Caco-2 (cell line): ENCODE measurements at regions not wholly inside any gene's neighbourhood (a gene's known extent, or its start where the extent isn't known, plus 50 kb on each side); places are given as distances from the start of the nearest gene placed in this dataset.

Experiments
- BruUV-seq: library from RNA; stranded (reverse); fragments of 400-500 nt; replicated peaks from 2 replicates; lab custom pipeline; 2021; lab: Mats Ljungman, UMichigan
- CTCF ChIA-PET: fragments of 300-600 bp; sonication (Branson Sonifier 250); formaldehyde crosslinking; loops from one replicate; lab custom pipeline; 2022; ENCODE audit warnings: antibody characterized with exemption; lab: Charles Lee
- POLR2A ChIA-PET: fragments of 300-600 bp; sonication (Branson Sonifier 250); formaldehyde crosslinking; loops from one replicate; lab custom pipeline; 2022; ENCODE audit warnings: antibody characterized with exemption; lab: Charles Lee
- DNase-seq, 2 experiments: peaks; one replicate each; pipeline versions ENCODE4 v3.0.0 to v3.0.0-alpha.2; 2020 to 2022
- H3K27me3 ChIP-seq: replicated peaks from 2 replicates; pipeline ENCODE4 v1.6.0; 2011; ENCODE audit warnings: low read length; ENCODE audit not compliant: control insufficient read depth, insufficient read depth
- H3K36me3 ChIP-seq: 2 replicates; pipeline ENCODE4 v1.5.1; 2011; ENCODE audit warnings: low read length; ENCODE audit not compliant: control insufficient read depth, insufficient read depth
- H3K4me1 ChIP-seq: fragments of 250-450 bp; sonication (Bioruptor Pico); 2 replicates; pipeline ENCODE4 v1.5.1; 2020; ENCODE audit warnings: mild to moderate bottlenecking
- H3K4me3 ChIP-seq: 2 replicates; pipeline ENCODE4 v1.5.1; 2011; ENCODE audit warnings: low read depth, mild to moderate bottlenecking, control low read depth, low read length
- H3K9me3 ChIP-seq: fragments of 250-450 bp; sonication (Bioruptor Pico); 2 replicates; pipeline ENCODE4 v1.5.1; 2020; ENCODE audit warnings: mild to moderate bottlenecking, moderate library complexity
- H3K27ac Mint-ChIP-seq: one replicate; pipeline ENCODE4 v1.8.0; 2022; ENCODE audit warnings: mixed read lengths; ENCODE audit not compliant: unreplicated experiment
- H3K27me3 Mint-ChIP-seq: one replicate; pipeline ENCODE4 v1.8.0; 2022; ENCODE audit warnings: mixed read lengths; ENCODE audit not compliant: insufficient read depth, unreplicated experiment
- H3K36me3 Mint-ChIP-seq: one replicate; pipeline ENCODE4 v1.8.0; 2022; ENCODE audit warnings: mild to moderate bottlenecking, mixed read lengths; ENCODE audit not compliant: insufficient read depth, unreplicated experiment
- H3K4me1 Mint-ChIP-seq: one replicate; pipeline ENCODE4 v1.8.0; 2022; ENCODE audit warnings: low read depth, mixed read lengths; ENCODE audit not compliant: unreplicated experiment
- H3K4me3 Mint-ChIP-seq: one replicate; pipeline ENCODE4 v1.8.0; 2022; ENCODE audit warnings: mild to moderate bottlenecking, moderate library complexity, mixed read lengths; ENCODE audit not compliant: unreplicated experiment
- H3K9me3 Mint-ChIP-seq: one replicate; pipeline ENCODE4 v1.8.0; 2022; ENCODE audit warnings: mixed read lengths; ENCODE audit not compliant: unreplicated experiment
- CTCF ChIP-seq, 2 experiments: fragments of 200-600 bp in 1 of 2; IDR thresholded peaks; 1 replicate in 1 of 2; 2 replicates in 1 of 2; pipeline versions ENCODE4 v1.5.1 to v1.8.0; 2011 to 2022; ENCODE audit warnings: antibody characterized with exemption in 1 of 2, control low read depth in 1 of 2, inconsistent platforms in 1 of 2, low read depth in 1 of 2, low read length in 1 of 2, mild to moderate bottlenecking in 1 of 2, moderate library complexity in 1 of 2; ENCODE audit not compliant: insufficient read depth in 1 of 2, severe bottlenecking in 1 of 2, unreplicated experiment in 1 of 2
- intact Hi-C: fragments of 100-400 bp; cut with micrococcal nuclease; formaldehyde crosslinking; loops from one replicate; pipeline ENCODE4 v1.10.0; 2022; ENCODE audit not compliant: unreplicated experiment

DNA sequence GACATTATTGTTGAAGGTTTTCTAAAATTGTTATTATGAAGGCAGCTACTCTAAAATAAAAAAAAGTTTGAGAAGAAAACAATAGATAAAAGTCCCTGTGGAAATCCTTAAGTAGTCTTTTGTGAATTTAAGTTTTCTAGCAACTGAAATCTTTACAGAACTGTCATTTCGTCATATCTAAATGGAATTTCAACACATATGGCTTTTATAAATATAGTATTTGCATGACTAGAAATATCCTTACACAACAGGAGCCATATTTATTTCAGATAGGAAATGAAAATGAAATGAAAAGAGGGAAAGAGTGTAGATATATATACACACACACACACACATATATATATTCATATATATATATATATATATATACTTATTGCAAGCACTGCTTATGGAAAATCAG, 204.7 kb upstream of the RGS18 start:
- H3K36me3 Mint-ChIP-seq, result no peaks in the 10 kb centered on the region
- Histone ChIP-seq H3K9me3 (no peaks in the 10 kb centered on the region), H3K36me3 (no peaks in the 10 kb centered on the region), H3K4me1 (no peaks in the 10 kb centered on the region), H3K4me3 (no peak overlapping the region), H3K27me3 (no peaks in the 10 kb centered on the region)
- H3K27ac Mint-ChIP-seq, result no peak overlapping the region
- H3K4me3 Mint-ChIP-seq, result no peak overlapping the region
- intact Hi-C loops, result no loop called here
- ChIA-PET POLR2A (no interaction called here), CTCF (no interaction called here)
- no peak for DNase-seq
- H3K9me3 Mint-ChIP-seq, result no peaks in the 10 kb centered on the region
- H3K27me3 Mint-ChIP-seq, result no peaks in the 10 kb centered on the region
- no peaks in the 10 kb centered on the region for H3K4me1 Mint-ChIP-seq
- TF ChIP-seq CTCF (IDR thresholded peaks at IDR 0.05; ENCODE audit: insufficient read depth in 1 of 2, low read depth in 1 of 2, low read length in 1 of 2, severe bottlenecking in 1 of 2, unreplicated experiment in 1 of 2), result no peak
- no TSS peak for BruUV-seq

DNA sequence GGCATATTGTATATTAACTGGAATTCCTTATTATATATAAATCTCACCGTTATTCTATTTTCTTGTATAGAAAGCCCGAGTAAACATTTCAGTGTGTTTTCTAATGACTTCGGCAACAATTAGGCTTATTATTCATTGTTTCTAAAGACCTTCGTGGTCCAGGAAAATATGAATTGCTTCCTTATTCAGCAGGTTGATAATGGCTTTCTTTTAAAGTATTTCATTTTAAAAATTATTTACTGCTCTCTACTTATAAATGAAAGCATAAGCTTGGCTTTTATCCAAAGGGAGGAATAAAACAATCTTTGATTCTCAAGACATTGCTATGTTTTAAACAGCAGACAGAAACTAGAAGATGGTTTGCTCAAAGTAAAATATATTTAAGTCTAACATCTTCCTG, 198.4 kb upstream of the RGS18 start:
- no peaks in the 10 kb centered on the region for H3K9me3 ChIP-seq
- no TSS peak for BruUV-seq
- no peaks in the 10 kb centered on the region for H3K27me3 Mint-ChIP-seq
- ChIA-PET CTCF (no interaction called here), POLR2A (no interaction called here)
- no peak for DNase-seq
- H3K9me3 Mint-ChIP-seq, result no peaks in the 10 kb centered on the region
- intact Hi-C loops, result no loop called here
- H3K27ac Mint-ChIP-seq, result no peak overlapping the region
- TF ChIP-seq CTCF (IDR thresholded peaks at IDR 0.05; ENCODE audit: insufficient read depth in 1 of 2, low read depth in 1 of 2, low read length in 1 of 2, severe bottlenecking in 1 of 2, unreplicated experiment in 1 of 2), result no peak
- H3K4me1 Mint-ChIP-seq, result no peaks in the 10 kb centered on the region
- no peaks in the 10 kb centered on the region for H3K27me3 ChIP-seq
- no peaks in the 10 kb centered on the region for H3K4me1 ChIP-seq
- no peak overlapping the region for H3K4me3 Mint-ChIP-seq
- H3K36me3 Mint-ChIP-seq, result no peaks in the 10 kb centered on the region
- no peaks in the 10 kb centered on the region for H3K36me3 ChIP-seq
- no peak overlapping the region for H3K4me3 ChIP-seq

GRCh38 chr1:191963286-191963685, 195.0 kb upstream of the RGS18 start:
- H3K36me3 ChIP-seq, result no peaks in the 10 kb centered on the region
- H3K27ac Mint-ChIP-seq, result no peak overlapping the region
- no peaks in the 10 kb centered on the region for H3K27me3 ChIP-seq
- H3K4me1 ChIP-seq, result no peaks in the 10 kb centered on the region
- no peaks in the 10 kb centered on the region for H3K36me3 Mint-ChIP-seq
- H3K4me3 Mint-ChIP-seq, result no peak overlapping the region
- POLR2A ChIA-PET, result no interaction called here
- no TSS peak for BruUV-seq
- CTCF ChIA-PET, result no interaction called here
- no peaks in the 10 kb centered on the region for H3K4me1 Mint-ChIP-seq
- intact Hi-C loops, result no loop called here
- H3K9me3 Mint-ChIP-seq, result no peaks in the 10 kb centered on the region
- H3K9me3 ChIP-seq, result no peaks in the 10 kb centered on the region
- no peak overlapping the region for H3K4me3 ChIP-seq
- DNase-seq, result no peak
- no peak for TF ChIP-seq CTCF (IDR thresholded peaks at IDR 0.05; ENCODE audit: insufficient read depth in 1 of 2, low read depth in 1 of 2, low read length in 1 of 2, severe bottlenecking in 1 of 2, unreplicated experiment in 1 of 2)
- no peaks in the 10 kb centered on the region for H3K27me3 Mint-ChIP-seq
